HG02610 (cell line): ENCODE measurements at regions not wholly inside any gene's neighbourhood (a gene's known extent, or its start where the extent isn't known, plus 50 kb on each side); places are given as distances from the start of the nearest gene placed in this dataset.

ENCODE experiments used
- ATAC-seq: cut with Tn5 transposase; IDR thresholded peaks from one replicate; pipeline ENCODE4 v1.9.1; 2021; ENCODE audit warnings: mild to moderate bottlenecking, moderate library complexity; ENCODE audit not compliant: unreplicated experiment

- no peak for ATAC-seq
These were observed 216.0 kb upstream of the ZNF32 start for GRCh38 chr10:43864656-43865055.

- no peak for ATAC-seq
These were observed 215.3 kb upstream of the ZNF32 start for GRCh38 chr10:43863859-43864591.

- ATAC-seq, result no peak
These were observed 214.6 kb upstream of the ZNF32 start for GRCh38 chr10:43863270-43863669.

GRCh38 chr10:43862756-43863155 lies 214.1 kb upstream of the ZNF32 start:
- no peak for ATAC-seq

GRCh38 chr10:43861966-43862751 lies 213.5 kb upstream of the ZNF32 start:
- ATAC-seq, result no peak

- ATAC-seq, result no peak
These were observed 210.4 kb upstream of the ZNF32 start for GRCh38 chr10:43859016-43859525.

- ATAC-seq, result no peak
These were observed 209.2 kb upstream of the ZNF32 start for GRCh38 chr10:43857931-43858315.

- ATAC-seq, result no peak
These were observed 208.7 kb upstream of the ZNF32 start for GRCh38 chr10:43857206-43857930.

GRCh38 chr10:43856299-43856698 lies 207.6 kb upstream of the ZNF32 start:
- no peak for ATAC-seq

GRCh38 chr10:43855667-43856210 lies 207.1 kb upstream of the ZNF32 start:
- ATAC-seq, result no peak

GRCh38 chr10:43854007-43854406 lies 205.3 kb upstream of the ZNF32 start:
- ATAC-seq, result no peak

- no peak for ATAC-seq
These were observed 204.7 kb upstream of the ZNF32 start for GRCh38 chr10:43853369-43853768.

- ATAC-seq, result no peak
These were observed 204.0 kb upstream of the ZNF32 start for GRCh38 chr10:43852644-43853214.

- no peak for ATAC-seq
These were observed 203.5 kb upstream of the ZNF32 start for GRCh38 chr10:43852149-43852548.

- ATAC-seq, result no peak
These were observed 202.3 kb upstream of the ZNF32 start for GRCh38 chr10:43851030-43851429.

- ATAC-seq, result no peak
These were observed 200.9 kb upstream of the ZNF32 start for GRCh38 chr10:43849551-43849950.

- ATAC-seq, result no peak
These were observed 198.3 kb upstream of the ZNF32 start for GRCh38 chr10:43846968-43847367.

GRCh38 chr10:43846187-43846680 lies 197.6 kb upstream of the ZNF32 start:
- peak; percentile 51 for ATAC-seq

GRCh38 chr10:43845121-43845520 lies 196.4 kb upstream of the ZNF32 start:
- ATAC-seq, result no peak

GRCh38 chr10:43844221-43844620 lies 195.5 kb upstream of the ZNF32 start:
- ATAC-seq, result no peak
